SU-DHL-6 (cell line): ENCODE measurements at regions not wholly inside any gene's neighbourhood (a gene's known extent, or its start where the extent isn't known, plus 50 kb on each side); places are given as distances from the start of the nearest gene placed in this dataset.

ENCODE experiments used
- H2AFZ ChIP-seq: fragments of 200-600 bp; sonication (generic); 2 replicates; pipeline ENCODE4 v1.6.1; 2014; ENCODE audit warnings: low read depth, mild to moderate bottlenecking, moderate library complexity, mixed read lengths, antibody characterized with exemption, low read length; ENCODE audit not compliant: severe bottlenecking
- H3F3A ChIP-seq: fragments of 200-600 bp; shearing (Covaris generic); 2 replicates; pipeline ENCODE4 v1.6.0; 2016; ENCODE audit warnings: antibody characterized with exemption, mild to moderate bottlenecking; ENCODE audit not compliant: insufficient read depth
- H3K27ac ChIP-seq: fragments of 200-600 bp; sonication (generic); 2 replicates; pipeline ENCODE4 v1.5.1; 2016; ENCODE audit warnings: low read depth, mild to moderate bottlenecking, low read length, moderate library complexity, mixed read lengths
- H3K27me3 ChIP-seq: fragments of 200-600 bp; sonication (generic), shearing (Covaris generic); 2 replicates; pipeline ENCODE4 v1.6.0; 2014; ENCODE audit warnings: mild to moderate bottlenecking, low read length
- H3K36me3 ChIP-seq: fragments of 200-600 bp; sonication (generic); 2 replicates; pipeline ENCODE4 v1.6.1; 2014; ENCODE audit warnings: mild to moderate bottlenecking, low read length, mixed read lengths
- H3K4me2 ChIP-seq: fragments of 300-600, 200-600 bp; shearing (Covaris generic), sonication (generic); 2 replicates; pipeline ENCODE4 v1.6.0; 2014; ENCODE audit warnings: low read length, low read depth, mild to moderate bottlenecking; ENCODE audit not compliant: poor library complexity, severe bottlenecking
- H3K4me3 ChIP-seq: fragments of 200-600 bp; sonication (generic); 2 replicates; pipeline ENCODE4 v1.5.1; 2014; ENCODE audit warnings: antibody characterized with exemption, low read length, mild to moderate bottlenecking, mixed read lengths; ENCODE audit not compliant: insufficient read depth, poor library complexity, severe bottlenecking
- H3K79me2 ChIP-seq: fragments of 200-600 bp; sonication (generic); 2 replicates; pipeline ENCODE4 v1.6.1; 2014; ENCODE audit warnings: mild to moderate bottlenecking, low read length, moderate library complexity; ENCODE audit not compliant: insufficient read depth
- H3K9ac ChIP-seq: fragments of 200-600 bp; sonication (generic); 2 replicates; pipeline ENCODE4 v1.7.0; 2014; ENCODE audit warnings: mild to moderate bottlenecking, low read length
- H3K9me2 ChIP-seq: fragments of 200-600 bp; sonication (generic); replicated peaks from 2 replicates; pipeline ENCODE4 v1.6.1; 2014; ENCODE audit warnings: low read length; ENCODE audit not compliant: insufficient read depth
- H3K9me3 ChIP-seq: fragments of 200-600 bp; sonication (generic); 2 replicates; pipeline ENCODE4 v1.6.1; 2014; ENCODE audit warnings: low read length, mixed read lengths; ENCODE audit not compliant: insufficient read depth
- H4K20me1 ChIP-seq: fragments of 200-600 bp; sonication (generic); 2 replicates; pipeline ENCODE4 v1.6.1; 2014; ENCODE audit warnings: low read depth, mild to moderate bottlenecking, antibody characterized with exemption, low read length, moderate library complexity, mixed read lengths
- EZH2phosphoT487 ChIP-seq: fragments of 200-600 bp; sonication (generic), shearing (Covaris generic); conservative IDR thresholded peaks from 2 replicates; pipeline ENCODE4 v1.6.1; 2018; ENCODE audit warnings: mild to moderate bottlenecking, antibody characterized with exemption, low read length, moderate library complexity, mixed read lengths
- TF ChIP-seq, protein P1 (sequence below): fragments of 200-600 bp; sonication (generic); IDR thresholded peaks from one replicate; pipeline ENCODE4 v1.5.1; 2017; ENCODE audit warnings: antibody characterized with exemption, mild to moderate bottlenecking, low read length, moderate library complexity; ENCODE audit not compliant: insufficient read depth, poor library complexity, severe bottlenecking

DNA sequence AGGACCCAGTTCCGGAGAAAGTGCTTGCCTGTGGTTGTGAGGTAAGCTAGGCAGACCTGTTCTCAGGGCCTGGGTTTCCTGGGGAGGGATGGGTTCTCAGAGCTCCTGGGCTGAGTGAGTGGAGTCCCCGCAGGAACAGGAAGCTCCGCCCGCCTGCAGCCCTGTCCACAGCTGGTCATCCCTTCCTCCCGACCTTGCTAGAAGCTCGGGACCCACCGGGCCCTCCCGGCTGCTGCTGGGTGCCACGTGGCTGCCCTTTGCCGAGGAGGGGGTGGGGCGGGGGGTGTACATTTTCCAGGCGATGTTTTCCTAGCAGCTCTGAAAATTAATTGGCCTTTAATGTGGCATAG, 198.1 kb downstream of the C9orf50 start:
- H3K4me2 ChIP-seq = no peak overlapping the region
- no peak overlapping the region for H2AFZ ChIP-seq
- no peaks in the 10 kb centered on the region for H3K27me3 ChIP-seq
- H3K27ac ChIP-seq = no peak overlapping the region
- no peak overlapping the region for H3K9ac ChIP-seq
- H3K9me3 ChIP-seq = no peaks in the 10 kb centered on the region
- H3K36me3 ChIP-seq = no peaks in the 10 kb centered on the region
- no peaks in the 10 kb centered on the region for H3K79me2 ChIP-seq
- no peaks in the 10 kb centered on the region for H3K9me2 ChIP-seq
- H3F3A ChIP-seq = no peaks in the 10 kb centered on the region
- H3K4me3 ChIP-seq = no peak overlapping the region
- TF ChIP-seq EZH2phosphoT487 = no peak
- no peaks in the 10 kb centered on the region for H4K20me1 ChIP-seq

DNA sequence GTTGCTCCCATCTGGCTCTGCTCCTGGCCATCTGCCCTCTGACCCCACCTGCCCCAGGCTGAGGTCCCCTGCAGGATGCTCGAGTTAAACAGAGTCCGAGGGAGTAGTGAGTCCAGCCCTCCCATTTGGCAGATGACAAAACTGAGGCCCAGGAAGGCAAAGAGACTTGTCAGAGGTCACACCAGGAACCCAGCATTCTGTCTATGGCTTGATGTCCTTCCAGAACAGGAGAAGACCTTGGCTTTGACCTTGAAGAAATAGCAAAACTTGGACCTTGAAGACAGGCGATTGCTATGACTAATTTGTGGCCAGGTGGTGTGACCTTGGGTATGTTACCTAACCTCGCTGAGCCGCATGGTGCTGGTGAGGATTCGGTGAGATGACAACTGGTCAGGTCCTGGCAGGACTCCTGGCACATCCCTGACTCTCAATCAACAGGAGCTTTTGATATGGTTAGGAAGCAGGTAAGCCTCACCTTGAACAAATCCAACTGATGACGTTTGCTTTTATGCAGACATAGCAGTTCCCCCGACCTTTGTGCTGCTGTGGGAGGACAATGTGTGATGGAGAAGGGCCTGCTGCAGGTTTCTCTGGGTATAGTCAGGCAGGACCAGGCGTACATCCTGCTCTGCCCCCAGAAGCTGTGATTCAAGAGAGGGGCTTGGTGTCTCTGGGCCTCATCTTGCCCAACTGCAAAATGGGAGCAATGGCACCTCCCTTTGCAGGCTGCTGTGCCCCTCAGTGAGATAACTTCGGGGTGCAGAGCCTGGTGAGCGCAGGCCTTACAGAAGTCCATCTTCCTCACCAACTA, 198.7 kb downstream of the C9orf50 start:
- Histone ChIP-seq H3K27ac (no peak overlapping the region), H3K9ac (no peak overlapping the region), H3K9me2 (no peaks in the 10 kb centered on the region), H3K4me3 (no peak overlapping the region), H3K36me3 (no peaks in the 10 kb centered on the region), H3K79me2 (no peaks in the 10 kb centered on the region), H3K27me3 (no peaks in the 10 kb centered on the region), H3F3A (no peaks in the 10 kb centered on the region), H4K20me1 (no peaks in the 10 kb centered on the region), H3K9me3 (no peaks in the 10 kb centered on the region), H2AFZ (no peak overlapping the region), H3K4me2 (no peak overlapping the region)
- no peak for TF ChIP-seq EZH2phosphoT487
- TF ChIP-seq, protein P1, sequence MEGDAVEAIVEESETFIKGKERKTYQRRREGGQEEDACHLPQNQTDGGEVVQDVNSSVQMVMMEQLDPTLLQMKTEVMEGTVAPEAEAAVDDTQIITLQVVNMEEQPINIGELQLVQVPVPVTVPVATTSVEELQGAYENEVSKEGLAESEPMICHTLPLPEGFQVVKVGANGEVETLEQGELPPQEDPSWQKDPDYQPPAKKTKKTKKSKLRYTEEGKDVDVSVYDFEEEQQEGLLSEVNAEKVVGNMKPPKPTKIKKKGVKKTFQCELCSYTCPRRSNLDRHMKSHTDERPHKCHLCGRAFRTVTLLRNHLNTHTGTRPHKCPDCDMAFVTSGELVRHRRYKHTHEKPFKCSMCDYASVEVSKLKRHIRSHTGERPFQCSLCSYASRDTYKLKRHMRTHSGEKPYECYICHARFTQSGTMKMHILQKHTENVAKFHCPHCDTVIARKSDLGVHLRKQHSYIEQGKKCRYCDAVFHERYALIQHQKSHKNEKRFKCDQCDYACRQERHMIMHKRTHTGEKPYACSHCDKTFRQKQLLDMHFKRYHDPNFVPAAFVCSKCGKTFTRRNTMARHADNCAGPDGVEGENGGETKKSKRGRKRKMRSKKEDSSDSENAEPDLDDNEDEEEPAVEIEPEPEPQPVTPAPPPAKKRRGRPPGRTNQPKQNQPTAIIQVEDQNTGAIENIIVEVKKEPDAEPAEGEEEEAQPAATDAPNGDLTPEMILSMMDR = no peak

DNA sequence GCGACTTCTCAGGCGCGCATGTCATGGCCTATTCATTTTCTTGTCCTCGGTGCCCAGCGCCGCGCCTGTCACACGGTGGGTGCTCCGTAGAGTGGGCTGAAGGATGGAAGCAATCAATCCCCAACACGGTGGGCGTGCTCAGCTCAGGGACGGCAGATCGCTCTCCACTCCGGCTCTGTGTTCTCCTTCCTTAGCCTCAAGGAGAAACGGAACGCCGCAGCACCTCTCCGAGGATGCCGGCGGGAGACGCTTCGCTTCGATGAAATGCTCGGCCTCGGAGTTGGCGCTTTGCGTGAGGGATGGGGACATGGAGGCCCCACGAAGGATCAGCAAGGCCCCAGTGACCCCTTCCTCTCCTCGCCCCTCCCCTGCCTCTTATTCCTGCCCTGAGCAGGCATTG, 199.5 kb downstream of the C9orf50 start:
- Histone ChIP-seq H3K9me3 (no peaks in the 10 kb centered on the region), H3K27me3 (no peaks in the 10 kb centered on the region), H3K79me2 (no peaks in the 10 kb centered on the region), H3K4me3 (no peak overlapping the region), H3K36me3 (no peaks in the 10 kb centered on the region), H3F3A (no peaks in the 10 kb centered on the region), H2AFZ (no peak overlapping the region), H4K20me1 (no peaks in the 10 kb centered on the region), H3K27ac (no peak overlapping the region), H3K9me2 (no peaks in the 10 kb centered on the region), H3K9ac (no peak overlapping the region), H3K4me2 (no peak overlapping the region)
- TF ChIP-seq, protein P1 = no peak
- no peak for TF ChIP-seq EZH2phosphoT487

DNA sequence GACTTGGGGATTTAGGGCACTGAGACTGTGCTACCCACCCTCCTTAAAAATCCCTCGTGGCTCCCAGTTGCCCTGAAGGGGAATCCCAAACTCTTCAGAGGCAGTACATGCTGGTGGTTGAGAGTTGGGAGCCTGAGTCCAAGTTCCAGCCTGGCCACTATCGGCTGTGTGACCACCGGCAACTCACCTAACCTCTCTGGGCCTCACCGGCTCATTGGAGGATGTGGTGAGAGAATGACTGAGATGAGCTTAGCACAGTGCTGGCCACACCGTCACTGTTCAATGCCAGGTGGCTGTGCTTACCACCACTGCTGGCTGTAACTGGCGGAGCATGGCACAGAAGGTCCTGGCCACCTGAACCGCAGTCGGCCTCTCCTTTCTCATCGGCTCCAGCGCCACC, 200.2 kb downstream of the C9orf50 start:
- Histone ChIP-seq H3K79me2 (no peaks in the 10 kb centered on the region), H4K20me1 (no peaks in the 10 kb centered on the region), H3K9me3 (no peaks in the 10 kb centered on the region), H3K4me2 (no peak overlapping the region), H2AFZ (no peak overlapping the region), H3K9me2 (no peaks in the 10 kb centered on the region), H3K27me3 (no peaks in the 10 kb centered on the region), H3K36me3 (no peaks in the 10 kb centered on the region), H3K27ac (no peak overlapping the region), H3F3A (no peaks in the 10 kb centered on the region), H3K4me3 (no peak overlapping the region), H3K9ac (no peak overlapping the region)
- TF ChIP-seq, protein P1 = no peak
- no peak for TF ChIP-seq EZH2phosphoT487
